ENCODE measurements at regions not wholly inside any gene's neighbourhood (a gene's known extent, or its start where the extent isn't known, plus 50 kb on each side); places are given as distances from the start of the nearest gene placed in this dataset.

- no peak for DNase-seq
These were observed 255.6 kb downstream of the PREX1 start for GRCh38 chr20:48571949-48572847.

- no peak for DNase-seq
These were observed 258.1 kb downstream of the PREX1 start for GRCh38 chr20:48569679-48570078.

DNA sequence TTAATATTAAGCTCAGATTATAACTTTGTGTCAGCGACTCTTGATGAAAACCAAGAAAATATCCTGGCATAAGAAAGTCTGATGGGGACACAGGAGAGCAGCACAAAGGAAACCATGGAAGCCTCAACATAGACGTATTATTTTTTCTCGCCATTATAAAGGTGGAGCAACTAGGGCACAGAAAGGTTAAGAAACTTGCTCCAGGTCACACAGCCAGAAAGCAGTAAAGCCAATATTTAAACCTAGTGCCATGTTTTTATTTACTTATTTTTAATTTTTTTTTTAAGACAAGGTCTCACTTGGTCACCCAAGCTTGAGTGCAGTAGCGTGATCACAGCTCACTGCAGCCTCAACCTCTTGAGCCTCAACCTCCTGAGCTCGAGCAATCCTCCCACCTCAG is 259.3 kb downstream of the PREX1 start:
- no peak for DNase-seq

DNA sequence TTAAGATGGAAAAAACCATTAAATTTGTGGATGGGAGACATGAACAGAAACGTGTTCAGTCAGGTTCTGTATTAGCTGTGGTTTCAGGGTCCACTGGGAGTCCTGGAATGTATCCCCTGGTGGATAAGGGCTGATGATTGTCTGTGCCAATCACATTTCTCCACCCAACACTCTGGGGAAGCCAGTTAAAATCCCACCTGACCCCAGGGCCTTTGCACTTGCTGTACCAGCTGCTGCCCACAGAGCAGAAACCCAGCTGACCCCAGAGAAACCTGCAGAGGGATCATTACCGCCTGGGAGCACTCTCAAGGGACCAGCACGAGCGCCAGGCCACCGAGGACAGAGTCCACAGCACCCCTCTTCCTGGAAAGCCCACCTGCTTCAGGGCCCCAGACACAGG is 260.7 kb downstream of the PREX1 start:
- DNase-seq: no peak

DNA sequence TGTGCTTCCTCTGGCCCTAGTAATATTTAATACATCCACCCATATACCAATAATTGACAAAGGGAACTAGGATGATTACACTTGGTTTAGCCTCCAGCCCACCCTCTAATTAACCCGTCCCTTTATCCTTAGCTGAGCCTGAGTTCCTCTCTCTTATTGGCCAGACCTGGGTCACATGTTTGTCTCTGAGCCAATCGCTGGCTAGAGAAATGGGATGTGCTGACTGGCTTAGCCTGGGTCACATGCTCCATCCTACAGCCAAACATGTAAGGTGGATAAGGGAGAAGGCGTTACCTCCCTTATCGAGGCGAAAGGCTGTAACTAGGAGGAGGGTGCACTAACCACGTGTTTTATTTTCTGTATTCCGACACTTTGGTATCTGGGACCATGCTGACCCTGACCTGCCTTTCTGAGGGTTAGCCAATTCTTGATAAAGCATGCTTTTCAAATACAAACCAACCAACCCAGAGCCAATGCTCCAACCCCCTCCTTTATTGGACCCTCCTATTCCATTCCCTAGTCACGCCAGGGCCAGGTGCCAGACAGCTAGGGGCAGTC is 262.7 kb downstream of the PREX1 start:
- DNase-seq: no peak

DNA sequence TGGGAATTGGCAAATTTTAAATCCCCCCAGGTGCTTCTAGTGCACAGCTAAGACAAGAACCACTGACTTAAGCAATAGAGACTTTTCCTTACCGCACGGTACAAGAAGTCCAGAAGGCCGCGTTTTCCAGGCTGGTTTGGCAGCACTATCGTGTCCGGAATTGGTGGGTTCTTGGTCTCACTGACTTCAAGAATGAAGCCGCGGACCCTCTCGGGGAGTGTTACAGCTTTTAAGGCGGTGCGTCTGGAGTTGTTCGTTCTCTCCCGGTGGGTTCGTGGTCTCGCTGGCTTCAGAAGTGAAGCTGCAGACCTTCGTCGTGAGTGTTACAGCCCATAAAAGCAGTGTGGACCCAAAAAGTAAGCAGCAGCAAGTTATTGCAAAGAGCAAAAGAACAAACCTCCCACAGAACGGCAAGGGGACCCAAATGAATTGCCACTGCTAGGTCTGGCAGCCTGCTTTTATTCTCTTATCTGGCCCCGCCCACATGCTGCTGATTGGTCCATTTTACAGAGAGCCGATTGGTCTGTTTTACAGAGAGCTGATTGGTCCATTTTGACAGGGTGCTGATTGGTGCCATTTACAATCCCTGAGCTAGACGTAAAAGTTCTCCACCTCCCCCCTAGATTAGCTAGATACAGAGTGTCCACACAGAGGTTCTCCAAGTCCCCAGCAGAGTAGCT is 264.5 kb downstream of the PREX1 start:
- no peak for DNase-seq

GRCh38 chr20:48562586-48563116 is 265.1 kb downstream of the PREX1 start:
- no peak for DNase-seq

GRCh38 chr20:48558906-48559305 is 268.9 kb downstream of the PREX1 start:
- no peak for DNase-seq

DNA sequence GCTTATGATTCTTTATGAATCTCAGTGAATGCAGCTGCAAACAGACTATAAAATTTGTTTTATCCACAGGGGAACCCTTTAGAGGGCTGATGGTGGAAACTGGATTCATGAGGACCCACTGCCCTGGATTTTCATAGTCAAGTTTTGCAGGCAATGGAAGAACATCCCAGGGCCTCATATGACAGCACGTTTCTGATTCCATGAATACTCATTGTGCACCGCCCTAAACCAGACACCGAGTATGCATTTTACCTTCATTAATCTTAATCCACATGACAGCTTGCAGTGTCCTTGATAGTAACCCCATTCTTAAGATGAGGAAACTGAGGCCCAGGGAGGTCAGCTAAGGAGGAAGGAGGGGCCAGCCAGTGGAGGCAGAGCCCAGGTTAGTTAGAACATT is 270.4 kb downstream of the PREX1 start:
- no peak for DNase-seq

DNA sequence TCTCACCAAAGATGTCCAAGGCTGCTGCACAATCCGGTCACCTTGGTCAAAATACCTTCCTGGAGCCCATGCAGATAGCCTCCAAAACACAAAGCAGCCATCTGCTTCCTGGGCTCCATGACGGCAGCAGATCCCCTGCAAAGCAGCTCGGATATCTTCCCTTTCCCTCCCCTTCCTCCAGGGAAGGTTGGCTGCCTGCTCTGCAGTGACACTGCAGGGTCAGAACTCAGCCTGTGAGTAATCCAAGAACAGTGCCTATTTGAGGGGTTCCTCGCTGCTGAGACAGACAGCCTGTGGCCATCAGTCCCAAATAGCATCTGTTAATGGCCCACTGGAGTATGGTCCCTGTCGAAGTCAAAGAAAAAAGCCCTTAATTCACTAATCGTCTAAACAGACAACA is 270.8 kb downstream of the PREX1 start:
- no peak for DNase-seq

DNA sequence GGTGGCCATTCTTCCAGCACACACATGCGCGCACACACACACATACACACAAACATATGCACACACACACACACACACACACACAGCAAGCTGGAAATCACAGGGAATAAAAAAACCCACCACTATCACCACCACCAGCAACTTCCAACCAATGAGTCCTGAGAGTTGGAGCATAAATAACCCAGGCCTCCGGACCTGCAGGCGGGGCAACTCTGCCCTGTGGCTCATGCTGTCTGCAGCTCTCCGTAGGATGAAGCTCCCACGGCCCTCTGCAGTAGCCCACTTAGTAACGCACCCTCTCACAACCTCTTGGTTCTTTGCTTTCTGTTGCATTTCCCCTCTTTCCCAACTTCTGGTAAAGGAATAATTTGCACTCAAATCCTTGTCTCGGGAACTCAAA is 275.2 kb downstream of the PREX1 start:
- no peak for DNase-seq

GRCh38 chr20:48550814-48551213 is 277.0 kb downstream of the PREX1 start:
- no peak for DNase-seq

GRCh38 chr20:48547664-48548063 is 280.1 kb downstream of the PREX1 start:
- DNase-seq: no peak

DNA sequence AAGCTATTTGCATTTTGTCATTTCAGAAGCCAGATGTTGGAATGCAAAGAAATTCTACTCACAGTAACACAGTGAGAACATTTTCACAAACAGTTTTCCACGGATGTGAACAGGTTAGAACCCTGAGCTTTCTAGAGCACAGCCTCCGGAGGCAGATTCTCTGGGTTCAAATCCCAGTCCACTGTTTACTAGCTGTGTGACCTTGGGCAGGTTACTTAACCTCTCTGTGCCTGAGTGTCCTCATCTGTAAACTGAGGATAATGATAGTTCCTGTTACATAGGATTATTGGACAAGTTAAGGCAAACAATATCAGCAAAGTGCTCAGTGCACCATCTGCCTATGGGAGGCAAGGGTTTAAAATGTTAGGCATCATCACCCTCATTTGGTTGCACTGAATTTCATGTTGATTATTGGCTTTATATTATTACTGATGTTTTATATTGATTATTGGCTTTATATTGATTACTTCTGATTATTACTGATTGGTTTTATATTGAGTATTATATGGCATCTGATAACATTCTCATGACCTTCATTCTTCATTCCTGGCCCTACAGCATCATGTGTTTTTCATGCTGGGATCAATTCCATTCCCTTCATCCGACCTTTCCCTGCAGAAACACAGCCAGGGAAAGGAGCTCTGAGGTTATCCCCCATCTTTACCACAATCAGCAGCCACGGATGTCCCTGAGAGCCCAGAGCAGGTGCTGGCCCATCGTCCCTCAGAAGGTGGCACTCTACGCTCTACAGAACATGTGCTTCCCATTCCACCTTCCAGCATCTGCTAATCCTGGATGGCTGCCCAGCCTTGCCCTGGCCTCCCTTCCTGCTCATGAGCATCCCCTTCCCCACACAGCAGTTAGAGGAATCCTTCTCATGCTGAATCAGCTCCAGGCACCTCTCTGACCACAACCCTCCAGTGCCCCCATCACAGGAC is 283.1 kb downstream of the PREX1 start:
- no peak for DNase-seq

GRCh38 chr20:48541581-48542071 is 286.2 kb downstream of the PREX1 start:
- DNase-seq: no peak

- DNase-seq: no peak
These were observed 288.9 kb downstream of the PREX1 start for GRCh38 chr20:48538856-48539255.

DNA sequence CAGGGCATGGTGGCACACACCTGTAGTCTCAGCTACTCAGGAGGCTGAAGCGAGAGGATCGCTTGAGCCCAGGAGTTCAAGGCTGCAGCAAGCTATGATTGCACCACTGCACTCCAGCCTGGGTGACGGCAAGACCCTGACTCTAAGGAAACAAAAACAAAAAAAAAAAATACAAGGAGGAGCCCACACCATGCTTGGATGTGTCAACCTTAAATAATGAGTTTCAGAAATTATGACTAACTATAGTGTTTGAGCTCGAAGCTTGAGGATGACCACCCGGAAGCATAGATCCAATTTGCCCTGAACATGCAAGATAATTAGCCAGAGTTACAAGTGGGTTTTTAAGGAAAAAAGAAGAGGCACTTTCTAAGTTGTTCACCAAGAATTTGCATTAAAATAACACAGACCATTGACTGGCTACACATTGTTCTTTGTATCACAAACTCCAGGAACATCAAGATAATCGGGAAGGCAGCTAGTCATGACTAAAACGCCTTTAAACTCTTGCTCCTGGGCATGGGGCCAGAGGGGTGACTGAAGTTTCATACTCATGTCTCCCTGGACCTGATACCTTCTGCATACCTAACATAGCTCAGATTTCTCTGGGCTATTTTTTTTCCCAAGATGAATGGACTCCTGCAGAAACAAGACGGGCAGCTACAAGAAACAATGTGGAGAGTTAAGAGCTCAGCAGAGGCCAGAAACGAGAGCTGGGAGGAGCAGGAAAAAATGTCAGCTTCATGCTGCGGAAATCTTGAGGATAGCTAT is 289.6 kb downstream of the PREX1 start:
- no peak for DNase-seq

- DNase-seq: no peak
These were observed 291.6 kb downstream of the PREX1 start for GRCh38 chr20:48536206-48536605.

DNA sequence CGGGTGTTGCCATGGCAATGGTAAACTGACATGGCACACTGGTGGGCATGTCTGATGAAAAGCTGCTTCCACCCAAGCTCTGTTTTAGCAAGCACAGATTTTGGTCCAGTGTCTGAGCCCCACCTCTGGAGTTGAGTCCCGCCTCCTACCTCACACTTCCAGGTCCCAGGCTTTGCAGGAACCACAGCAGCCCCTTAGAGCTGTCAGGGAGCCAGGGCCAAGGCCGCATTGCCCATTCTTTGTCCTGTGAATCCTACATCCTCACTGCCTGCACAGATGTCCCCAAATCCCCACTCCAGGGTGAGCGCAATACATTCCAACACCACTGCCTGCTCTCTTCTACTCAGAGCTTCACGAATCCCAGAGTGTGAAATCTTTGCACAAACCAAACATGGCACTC is 292.2 kb downstream of the PREX1 start:
- DNase-seq: no peak

- DNase-seq: no peak
These were observed 295.8 kb downstream of the PREX1 start for GRCh38 chr20:48532028-48532427.

Data from hypothalamus (tissue), 51 donors.